H1 (cell line): ENCODE measurements at regions not wholly inside any gene's neighbourhood (a gene's known extent, or its start where the extent isn't known, plus 50 kb on each side); places are given as distances from the start of the nearest gene placed in this dataset.

Source experiments
- CTCF ChIA-PET: fragments of 300-600 bp; sonication (Branson Sonifier 250); formaldehyde crosslinking; loops from one replicate; lab custom pipeline; 2021; ENCODE audit not compliant: partially characterized antibody; lab: Charles Lee
- POLR2A ChIA-PET: fragments of 300-600 bp; sonication (Branson Sonifier 250); formaldehyde crosslinking; loops from one replicate; lab custom pipeline; 2021; ENCODE audit warnings: inconsistent platforms; ENCODE audit not compliant: partially characterized antibody; lab: Charles Lee
- DNase-seq, 2 experiments: peaks; one replicate each; pipeline versions ENCODE4 v3.0.0 to v3.0.0-alpha.2; 2010 to 2022; ENCODE audit warnings: low spot score in 2 of 2, low read depth in 1 of 2, mixed read lengths in 1 of 2
- FAIRE-seq: peaks from 2 replicates; lab custom pipeline; 2011; peaks lifted over from hg19 to GRCh38; lab: Jason Lieb, UNC
- H2AFZ ChIP-seq: 2 replicates; pipeline ENCODE4 v1.8.1; 2012; ENCODE audit warnings: low read length, inconsistent platforms
- H2AK5ac ChIP-seq: 2 replicates; pipeline ENCODE4 v1.6.1; 2013; ENCODE audit warnings: low read depth, low read length
- H2BK120ac ChIP-seq: replicated peaks from 2 replicates; pipeline ENCODE3; 2013; ENCODE audit warnings: low read depth, low read length, inconsistent platforms
- H2BK12ac ChIP-seq: 2 replicates; pipeline ENCODE4 v1.6.1; 2013; ENCODE audit warnings: low read depth, low read length
- H2BK15ac ChIP-seq: 2 replicates; pipeline ENCODE4 v1.6.1; 2013; ENCODE audit warnings: low read length
- H2BK20ac ChIP-seq: 2 replicates; pipeline ENCODE4 v1.6.1; 2013; ENCODE audit warnings: low read length
- H2BK5ac ChIP-seq: 2 replicates; pipeline ENCODE4 v1.6.1; 2013; ENCODE audit warnings: low read depth, low read length
- H3K14ac ChIP-seq: 2 replicates; pipeline ENCODE4 v1.6.1; 2013; ENCODE audit warnings: inconsistent platforms; ENCODE audit not compliant: insufficient read length
- H3K18ac ChIP-seq: 2 replicates; pipeline ENCODE4 v1.6.1; 2013; ENCODE audit warnings: low read length; ENCODE audit errors: extremely low read depth
- H3K23ac ChIP-seq: 2 replicates; pipeline ENCODE4 v1.6.1; 2013; ENCODE audit warnings: inconsistent platforms; ENCODE audit not compliant: insufficient read length
- H3K23me2 ChIP-seq: 2 replicates; pipeline ENCODE4 v1.6.1; 2013; ENCODE audit warnings: low read depth, low read length
- H3K27ac ChIP-seq: 2 replicates; pipeline ENCODE4 v1.6.1; 2011; ENCODE audit warnings: low read depth, low read length, inconsistent platforms
- H3K27me3 ChIP-seq, 4 experiments: replicated peaks in 1 of 4; 1 replicate in 1 of 4; 2 replicates in 3 of 4; pipeline versions ENCODE4 v1.6.1 to v1.8.1; 2011 to 2013; ENCODE audit warnings: low read length in 3 of 4, mild to moderate bottlenecking in 3 of 4, inconsistent platforms in 2 of 4, mixed read lengths in 2 of 4, moderate library complexity in 1 of 4; ENCODE audit not compliant: control insufficient read depth in 3 of 4, insufficient read depth in 3 of 4; ENCODE audit errors: extremely low read depth in 1 of 4
- H3K36me3 ChIP-seq, 4 experiments: 2 replicates each; pipeline versions ENCODE4 v1.6.1 to v1.8.1; 2011 to 2013; ENCODE audit warnings: mild to moderate bottlenecking in 4 of 4, low read length in 3 of 4, moderate library complexity in 2 of 4, control low read depth in 1 of 4, inconsistent platforms in 1 of 4; ENCODE audit not compliant: insufficient read depth in 4 of 4, control insufficient read depth in 2 of 4
- H3K4ac ChIP-seq: replicated peaks from 2 replicates; pipeline ENCODE3; 2013; ENCODE audit warnings: low read length, low read depth, mixed read lengths, inconsistent platforms; ENCODE audit not compliant: insufficient read length
- H3K4me1 ChIP-seq, 4 experiments: replicated peaks in 1 of 4; 1 replicate in 1 of 4; 2 replicates in 3 of 4; pipeline versions ENCODE4 v1.6.1 to v1.8.1; 2011 to 2013; ENCODE audit warnings: low read length in 3 of 4, inconsistent platforms in 2 of 4, mixed read lengths in 1 of 4; ENCODE audit not compliant: insufficient read depth in 4 of 4, control insufficient read depth in 3 of 4
- H3K4me2 ChIP-seq, 2 experiments: 2 replicates each; pipeline versions ENCODE4 v1.6.1 to v1.8.1; 2011 to 2013; ENCODE audit warnings: low read depth in 2 of 2, low read length in 2 of 2, control low read depth in 1 of 2, inconsistent platforms in 1 of 2, mild to moderate bottlenecking in 1 of 2; ENCODE audit not compliant: insufficient read depth in 1 of 2
- H3K4me3 ChIP-seq, 4 experiments: fragments of 200-600, 300-600 bp in 1 of 4; sonication (generic), shearing (Covaris generic), sonication (Bioruptor Twin) in 1 of 4; 2 replicates each; pipeline versions ENCODE4 v1.5.1 to v1.8.1; 2011 to 2016; ENCODE audit warnings: low read length in 4 of 4, low read depth in 3 of 4, control low read depth in 2 of 4, inconsistent platforms in 2 of 4, mild to moderate bottlenecking in 2 of 4, mixed read lengths in 1 of 4, moderate library complexity in 1 of 4; ENCODE audit not compliant: insufficient read depth in 2 of 4; ENCODE audit errors: extremely low read depth in 1 of 4
- H3K56ac ChIP-seq: replicated peaks from 2 replicates; pipeline ENCODE3; 2013; ENCODE audit warnings: low read depth, mild to moderate bottlenecking, mixed read lengths, low read length, inconsistent platforms; ENCODE audit not compliant: insufficient read length
- H3K79me1 ChIP-seq: 2 replicates; pipeline ENCODE4 v1.6.1; 2013; ENCODE audit warnings: low read depth, low read length, control low read depth
- H3K79me2 ChIP-seq, 2 experiments: 2 replicates each; pipeline versions ENCODE4 v1.6.1 to v1.8.1; 2012 to 2013; ENCODE audit warnings: low read length in 2 of 2, mild to moderate bottlenecking in 2 of 2, inconsistent platforms in 1 of 2; ENCODE audit not compliant: insufficient read depth in 2 of 2, control insufficient read depth in 1 of 2
- H3K9ac ChIP-seq, 4 experiments: replicated peaks in 1 of 4; 1 replicate in 1 of 4; 2 replicates in 3 of 4; pipeline versions ENCODE4 v1.6.1 to v1.8.1; 2011 to 2013; ENCODE audit warnings: low read depth in 3 of 4, low read length in 3 of 4, control low read depth in 2 of 4, mild to moderate bottlenecking in 2 of 4, moderate library complexity in 2 of 4, inconsistent platforms in 1 of 4; ENCODE audit errors: extremely low read depth in 1 of 4
- H3K9me3 ChIP-seq, 2 experiments: 2 replicates each; pipeline versions ENCODE4 v1.6.1 to v1.8.1; 2012 to 2013; ENCODE audit warnings: mild to moderate bottlenecking in 2 of 2, moderate library complexity in 2 of 2, control low read depth in 1 of 2, inconsistent platforms in 1 of 2, low read depth in 1 of 2, low read length in 1 of 2, mixed read lengths in 1 of 2; ENCODE audit not compliant: insufficient read depth in 2 of 2
- H4K20me1 ChIP-seq, 2 experiments: replicated peaks in 1 of 2; 2 replicates each; pipeline versions ENCODE3 to v1.8.1; 2011 to 2013; ENCODE audit warnings: inconsistent platforms in 2 of 2, low read length in 2 of 2, mild to moderate bottlenecking in 1 of 2; ENCODE audit not compliant: insufficient read depth in 2 of 2, control insufficient read depth in 1 of 2
- H4K5ac ChIP-seq: 2 replicates; pipeline ENCODE4 v1.6.1; 2013; ENCODE audit warnings: low read length, low read depth, mixed read lengths, inconsistent platforms; ENCODE audit not compliant: insufficient read length
- H4K8ac ChIP-seq: 2 replicates; pipeline ENCODE4 v1.8.0; 2013; ENCODE audit warnings: mild to moderate bottlenecking, moderate library complexity, low read length, inconsistent platforms; ENCODE audit not compliant: insufficient read depth; ENCODE audit errors: extremely low read depth
- H4K91ac ChIP-seq: replicated peaks from 2 replicates; pipeline ENCODE3; 2013; ENCODE audit warnings: low read length, mixed read lengths, inconsistent platforms; ENCODE audit not compliant: insufficient read length
- CREB1 ChIP-seq: IDR thresholded peaks from 2 replicates; pipeline ENCODE4 v1.6.1; 2012; ENCODE audit warnings: inconsistent platforms
- CTBP2 ChIP-seq: IDR thresholded peaks from 2 replicates; pipeline ENCODE4 v1.7.0; 2011; ENCODE audit warnings: borderline replicate concordance, mild to moderate bottlenecking, moderate library complexity, mixed read lengths, low read length; ENCODE audit not compliant: insufficient read depth, insufficient read length
- E2F6 ChIP-seq: IDR thresholded peaks from 2 replicates; pipeline ENCODE4 v1.6.1; 2012; ENCODE audit warnings: inconsistent platforms
- JUND ChIP-seq: IDR thresholded peaks from 2 replicates; pipeline ENCODE4 v1.6.1; 2011; ENCODE audit warnings: mild to moderate bottlenecking, improper control_type of control experiment, low read length
- SP2 ChIP-seq: IDR thresholded peaks from 2 replicates; pipeline ENCODE4 v1.6.1; 2012; ENCODE audit warnings: mild to moderate bottlenecking, low read length, inconsistent platforms
- YY1 ChIP-seq: IDR thresholded peaks from 2 replicates; pipeline ENCODE4 v1.6.1; 2011; ENCODE audit warnings: low read depth, mild to moderate bottlenecking, low read length
- WGBS, 2 experiments: shearing (Covaris generic) in 1 of 2; methylation state at CpG; one replicate each; pipeline versions ENCODE4 v1.1.6 to v1.1.7; 2013 to 2015; ENCODE audit warnings: low lambda C conversion rate in 2 of 2, mixed read lengths in 2 of 2, inconsistent platforms in 1 of 2, low coverage in 1 of 2, missing lambda C conversion rate in 1 of 2; ENCODE audit not compliant: insufficient replicate concordance in 2 of 2, insufficient coverage in 1 of 2, insufficient read length in 1 of 2; ENCODE audit errors: extremely low coverage in 1 of 2, missing lambda C conversion rate in 1 of 2; 5-methylcytosine and 5-hydroxymethylcytosine counted together

- Histone ChIP-seq H3K56ac (no peak overlapping the region), H3K23me2 (no peaks in the 10 kb centered on the region), H3K4me2 (no peak overlapping the region), H2BK12ac (no peak overlapping the region), H3K4me3 (no peak overlapping the region), H3K18ac (no peak overlapping the region), H3K23ac (no peak overlapping the region), H2BK5ac (no peak overlapping the region), H3K79me2 (no peaks in the 10 kb centered on the region), H3K4ac (no peak overlapping the region), H2BK120ac (no peak overlapping the region), H3K27ac (no peak overlapping the region), H2AK5ac (no peak overlapping the region), H4K5ac (no peak overlapping the region), H2AFZ (no peak overlapping the region), H3K79me1 (no peaks in the 10 kb centered on the region), H4K8ac (no peak overlapping the region), H2BK20ac (no peak overlapping the region), H3K9ac (no peak overlapping the region), H2BK15ac (no peak overlapping the region), H4K20me1 (no peaks in the 10 kb centered on the region), H3K27me3 (no peaks in the 10 kb centered on the region), H3K4me1 (peaks cover 0 to 5% (median 3%) of the 10 kb centered on the region in 4 experiments; a peak in 3 of 7 replicates), H3K36me3 (no peaks in the 10 kb centered on the region), H4K91ac (no peak overlapping the region), H3K14ac (no peak overlapping the region), H3K9me3 (no peaks in the 10 kb centered on the region)
- FAIRE-seq = no peak
- CTCF ChIA-PET = interaction anchor here (0.6 kb wide), 1 partner anchor 38 kb away, joined by 3 read pairs; no protein-coding TSS in a partner anchor
- 94% methylated on average over 2 of the region's 2 CpGs; no CpG with 5 or more reads in 1 of the 2 experiments for WGBS, 2 experiments
- TF ChIP-seq SP2 (no peak), E2F6 (no peak), CREB1 (no peak), JUND (no peak), YY1 (no peak), CTBP2 (no peak)
- POLR2A ChIA-PET = no interaction called here
- DNase-seq = no peak
Observed at GRCh38 chr9:108336575-108336974, 519.2 kb downstream of the ACTL7B start.
